Peyer's patch (tissue), 4 donors: ENCODE measurements at regions not wholly inside any gene's neighbourhood (a gene's known extent, or its start where the extent isn't known, plus 50 kb on each side); places are given as distances from the start of the nearest gene placed in this dataset.

Source experiments
- DNase-seq, 3 donors: peaks; one replicate each; pipeline ENCODE4 v3.0.0-alpha.2; 2017 to 2019
- H3K27ac ChIP-seq, 4 donors: fragments of 200-600 bp; sonication (generic); one replicate each; pipeline ENCODE4 v1.5.1; 2016 to 2019
- H3K27me3 ChIP-seq, 2 donors: fragments of 200-600 bp; sonication (generic); one replicate each; pipeline ENCODE4 v1.5.1; 2019
- H3K36me3 ChIP-seq, 3 donors: fragments of 200-600 bp; sonication (generic); one replicate each; pipeline ENCODE4 v1.5.1; 2016 to 2019
- H3K4me1 ChIP-seq, 4 donors: fragments of 200-600 bp; sonication (generic); one replicate each; pipeline ENCODE4 v1.5.1; 2016 to 2019
- H3K4me3 ChIP-seq, 4 donors: fragments of 200-600 bp; sonication (generic); 1 replicate in 3 of 4; 2 replicates in 1 of 4; pipeline ENCODE4 v1.5.1; 2016 to 2019; ENCODE audit warnings: mild to moderate bottlenecking in 1 of 4
- H3K9me3 ChIP-seq, 4 donors: fragments of 200-600 bp; sonication (generic); one replicate each; pipeline ENCODE4 v1.5.1; 2016 to 2019; ENCODE audit warnings: mild to moderate bottlenecking in 1 of 4
- POLR2A ChIP-seq, 2 donors: fragments of 450-650 bp; IDR thresholded peaks; one replicate each; pipeline ENCODE4 v1.5.1; 2017; ENCODE audit warnings: antibody characterized with exemption in 2 of 2, mild to moderate bottlenecking in 2 of 2, moderate library complexity in 2 of 2
- TF ChIP-seq, protein P1 (sequence below), 6 experiments: fragments of 450-650 bp in 4 of 6; fragments of 200-600 bp in 2 of 6; sonication (generic) in 1 of 6; IDR thresholded peaks; one replicate each; pipeline ENCODE4 v1.5.1; 2017 to 2019; ENCODE audit warnings: antibody characterized with exemption in 6 of 6, mild to moderate bottlenecking in 3 of 6, moderate library complexity in 1 of 6

DNA sequence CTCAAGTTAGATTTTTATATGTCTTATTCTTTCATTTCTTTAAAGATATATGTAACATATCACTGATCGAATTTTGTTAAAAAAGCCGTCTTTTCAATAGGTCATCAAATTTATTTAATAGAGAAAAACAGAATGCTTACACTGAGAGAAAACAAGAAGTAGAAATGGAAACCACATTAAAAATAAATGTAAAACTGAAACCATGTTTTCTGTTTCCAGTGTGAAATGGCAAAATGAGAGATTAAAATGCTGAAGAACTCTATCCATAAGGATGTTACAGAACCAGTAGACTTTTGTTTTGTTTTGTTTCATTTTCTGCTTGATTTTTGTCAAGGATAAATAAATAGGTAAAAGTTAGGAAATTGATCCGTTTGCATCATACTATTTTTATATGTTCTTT, 210.1 kb downstream of the PRDM9 start:
- Histone ChIP-seq H3K27ac (no peak overlapping the region), H3K27me3 (no peaks in the 10 kb centered on the region), H3K36me3 (no peaks in the 10 kb centered on the region), H3K4me1 (no peaks in the 10 kb centered on the region), H3K4me3 (no peak overlapping the region), H3K9me3 (no peaks in the 10 kb centered on the region)
- no peak for DNase-seq
- TF ChIP-seq POLR2A (IDR thresholded peaks at IDR 0.05) = no peak
- TF ChIP-seq, protein P1, sequence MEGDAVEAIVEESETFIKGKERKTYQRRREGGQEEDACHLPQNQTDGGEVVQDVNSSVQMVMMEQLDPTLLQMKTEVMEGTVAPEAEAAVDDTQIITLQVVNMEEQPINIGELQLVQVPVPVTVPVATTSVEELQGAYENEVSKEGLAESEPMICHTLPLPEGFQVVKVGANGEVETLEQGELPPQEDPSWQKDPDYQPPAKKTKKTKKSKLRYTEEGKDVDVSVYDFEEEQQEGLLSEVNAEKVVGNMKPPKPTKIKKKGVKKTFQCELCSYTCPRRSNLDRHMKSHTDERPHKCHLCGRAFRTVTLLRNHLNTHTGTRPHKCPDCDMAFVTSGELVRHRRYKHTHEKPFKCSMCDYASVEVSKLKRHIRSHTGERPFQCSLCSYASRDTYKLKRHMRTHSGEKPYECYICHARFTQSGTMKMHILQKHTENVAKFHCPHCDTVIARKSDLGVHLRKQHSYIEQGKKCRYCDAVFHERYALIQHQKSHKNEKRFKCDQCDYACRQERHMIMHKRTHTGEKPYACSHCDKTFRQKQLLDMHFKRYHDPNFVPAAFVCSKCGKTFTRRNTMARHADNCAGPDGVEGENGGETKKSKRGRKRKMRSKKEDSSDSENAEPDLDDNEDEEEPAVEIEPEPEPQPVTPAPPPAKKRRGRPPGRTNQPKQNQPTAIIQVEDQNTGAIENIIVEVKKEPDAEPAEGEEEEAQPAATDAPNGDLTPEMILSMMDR (IDR thresholded peaks at IDR 0.05) = no peak

DNA sequence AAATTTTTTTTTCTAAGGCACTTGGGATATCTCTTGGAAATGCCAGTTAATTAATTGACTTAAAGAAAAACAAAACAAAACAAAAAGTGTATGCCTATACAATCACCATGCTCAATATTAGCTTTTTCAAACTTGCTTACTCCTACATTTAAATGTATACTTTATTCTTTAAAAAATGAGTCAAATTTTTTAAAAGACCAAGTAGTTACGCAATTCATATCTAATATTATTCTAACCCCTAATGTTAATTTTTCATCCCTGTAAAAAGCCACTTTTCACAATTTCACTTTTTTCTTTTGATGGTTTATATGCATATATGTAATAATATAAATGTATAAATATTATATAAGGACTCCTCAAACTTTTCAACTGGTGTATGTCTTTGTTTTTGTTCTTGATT, 211.2 kb downstream of the PRDM9 start:
- no peaks in the 10 kb centered on the region for H3K4me1 ChIP-seq
- TF ChIP-seq, protein P1 (IDR thresholded peaks at IDR 0.05) = no peak
- TF ChIP-seq POLR2A (IDR thresholded peaks at IDR 0.05) = no peak
- no peak overlapping the region for H3K4me3 ChIP-seq
- DNase-seq = no peak
- H3K27ac ChIP-seq = no peak overlapping the region
- H3K9me3 ChIP-seq = no peaks in the 10 kb centered on the region
- no peaks in the 10 kb centered on the region for H3K27me3 ChIP-seq
- H3K36me3 ChIP-seq = no peaks in the 10 kb centered on the region

DNA sequence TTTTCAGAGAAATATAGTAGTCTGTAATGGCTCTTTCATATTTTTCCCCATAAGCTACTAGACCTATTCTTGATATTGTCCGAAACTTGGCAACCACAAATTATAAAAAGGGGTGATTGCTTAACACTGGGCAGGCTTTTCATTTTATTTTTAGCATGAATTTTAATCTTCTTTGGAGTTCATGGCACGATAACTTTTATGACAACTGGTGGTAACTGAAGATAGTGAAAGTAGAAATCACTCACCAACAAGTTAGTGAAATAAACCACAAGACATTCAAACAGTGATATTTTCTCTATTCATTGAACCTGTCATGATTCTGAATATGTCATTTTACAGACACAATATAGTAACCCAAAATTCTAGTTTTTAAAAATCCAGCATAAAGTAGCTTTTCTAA, 213.9 kb downstream of the PRDM9 start:
- H3K4me3 ChIP-seq = no peak overlapping the region
- TF ChIP-seq, protein P1 (IDR thresholded peaks at IDR 0.05) = no peak
- TF ChIP-seq POLR2A (IDR thresholded peaks at IDR 0.05) = no peak
- no peaks in the 10 kb centered on the region for H3K9me3 ChIP-seq
- no peaks in the 10 kb centered on the region for H3K36me3 ChIP-seq
- no peaks in the 10 kb centered on the region for H3K4me1 ChIP-seq
- no peaks in the 10 kb centered on the region for H3K27me3 ChIP-seq
- DNase-seq = no peak
- H3K27ac ChIP-seq = no peak overlapping the region

DNA sequence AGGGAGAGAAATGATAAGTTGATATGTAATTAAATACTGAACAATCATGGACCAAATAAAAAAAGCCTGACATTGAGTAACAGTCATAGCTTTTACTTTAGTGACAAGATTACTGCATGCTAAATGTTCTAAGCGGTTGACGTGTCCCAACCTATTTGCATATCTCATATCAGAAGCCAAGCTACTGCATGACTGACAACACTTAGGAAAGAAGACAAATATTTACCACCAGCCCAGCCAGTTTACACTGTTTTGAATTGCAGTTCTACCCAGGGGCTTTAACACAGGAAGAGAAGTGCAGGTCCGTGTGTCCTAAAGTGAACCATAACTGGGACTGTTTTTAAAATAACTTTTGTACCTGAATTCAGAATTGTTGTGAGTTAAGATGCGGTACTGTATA, 219.9 kb downstream of the PRDM9 start:
- Histone ChIP-seq H3K36me3 (no peaks in the 10 kb centered on the region), H3K9me3 (no peaks in the 10 kb centered on the region), H3K4me1 (no peaks in the 10 kb centered on the region), H3K27ac (no peak overlapping the region), H3K27me3 (no peaks in the 10 kb centered on the region), H3K4me3 (no peak overlapping the region)
- TF ChIP-seq POLR2A (IDR thresholded peaks at IDR 0.05) = no peak
- TF ChIP-seq, protein P1 (IDR thresholded peaks at IDR 0.05) = no peak
- DNase-seq = no peak

GRCh38 chr5:23730023-23730422, 222.6 kb downstream of the PRDM9 start:
- Histone ChIP-seq H3K27me3 (no peaks in the 10 kb centered on the region), H3K4me3 (no peak overlapping the region)
- TF ChIP-seq POLR2A (IDR thresholded peaks at IDR 0.05) = no peak
- TF ChIP-seq, protein P1 (IDR thresholded peaks at IDR 0.05) = no peak

DNA sequence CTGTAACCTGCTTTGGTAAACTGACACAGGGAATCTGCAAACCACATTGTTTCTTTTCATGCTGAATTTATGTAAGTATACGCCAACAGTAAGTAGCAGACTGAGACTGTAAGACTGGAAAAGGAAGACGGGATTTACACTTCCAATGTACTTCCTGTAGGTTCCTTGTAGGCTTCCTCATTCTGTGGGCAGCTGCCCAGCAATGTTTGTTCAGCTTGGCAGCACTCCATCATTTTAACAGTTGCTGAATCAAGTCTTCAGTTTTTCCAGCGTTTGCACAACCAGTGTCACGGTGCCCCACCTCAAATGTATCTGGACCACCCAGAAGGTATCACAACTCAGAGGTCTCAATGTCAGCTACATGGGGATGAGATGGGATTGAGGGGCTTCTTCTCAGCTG, 232.6 kb downstream of the PRDM9 start:
- Histone ChIP-seq H3K36me3 (no peaks in the 10 kb centered on the region), H3K27ac (no peak overlapping the region), H3K9me3 (no peaks in the 10 kb centered on the region), H3K4me3 (no peak overlapping the region), H3K27me3 (no peaks in the 10 kb centered on the region), H3K4me1 (no peaks in the 10 kb centered on the region)
- no peak for TF ChIP-seq POLR2A (IDR thresholded peaks at IDR 0.05)
- TF ChIP-seq, protein P1 (IDR thresholded peaks at IDR 0.05) = no peak
- DNase-seq = no peak

More at GRCh38 chr5:23730023-23730422, 222.6 kb downstream of the PRDM9 start:
- H3K9me3 ChIP-seq = no peaks in the 10 kb centered on the region
- no peak overlapping the region for H3K27ac ChIP-seq
- no peak for DNase-seq
- H3K36me3 ChIP-seq = no peaks in the 10 kb centered on the region
- no peaks in the 10 kb centered on the region for H3K4me1 ChIP-seq
